GM12865 (cell line): ENCODE measurements at regions not wholly inside any gene's neighbourhood (a gene's known extent, or its start where the extent isn't known, plus 50 kb on each side); places are given as distances from the start of the nearest gene placed in this dataset.

Source experiments
- DNase-seq: peaks from one replicate; pipeline ENCODE4 v3.0.0; 2010; ENCODE audit warnings: low read depth
- H3K4me3 ChIP-seq: 2 replicates; pipeline ENCODE4 v1.5.1; 2011; ENCODE audit warnings: mild to moderate bottlenecking, low read depth, low read length, control low read depth
- CTCF ChIP-seq: IDR thresholded peaks from 2 replicates; pipeline ENCODE4 v1.5.1; 2011; ENCODE audit warnings: low read length, control low read depth, low read depth, inconsistent platforms; ENCODE audit not compliant: insufficient read depth; ENCODE audit errors: missing control alignments

- no peak for DNase-seq
- H3K4me3 ChIP-seq, result no peak overlapping the region
- TF ChIP-seq CTCF, result no peak
Observed at GRCh38 chr5:125489146-125489545, 742.7 kb upstream of the ZNF608 start.

GRCh38 chr5:125491986-125492492, 745.6 kb upstream of the ZNF608 start:
- no peak for DNase-seq
- H3K4me3 ChIP-seq, result no peak overlapping the region
- no peak for TF ChIP-seq CTCF

GRCh38 chr5:125492977-125493376, 746.5 kb upstream of the ZNF608 start:
- no peak for TF ChIP-seq CTCF
- H3K4me3 ChIP-seq, result no peak overlapping the region
- DNase-seq, result no peak

GRCh38 chr5:125496393-125496792, 750.0 kb upstream of the ZNF608 start:
- no peak overlapping the region for H3K4me3 ChIP-seq
- no peak for TF ChIP-seq CTCF
- DNase-seq, result no peak

GRCh38 chr5:125497651-125498050, 751.2 kb upstream of the ZNF608 start:
- DNase-seq, result no peak
- H3K4me3 ChIP-seq, result no peak overlapping the region
- no peak for TF ChIP-seq CTCF

- no peak for TF ChIP-seq CTCF
- no peak for DNase-seq
Observed at GRCh38 chr5:125499636-125500332, 753.3 kb upstream of the ZNF608 start.

GRCh38 chr5:125501396-125501795, 755.0 kb upstream of the ZNF608 start:
- DNase-seq, result no peak
- no peak for TF ChIP-seq CTCF
- H3K4me3 ChIP-seq, result no peak overlapping the region

More at GRCh38 chr5:125499636-125500332, 753.3 kb upstream of the ZNF608 start:
- no peak overlapping the region for H3K4me3 ChIP-seq
